ENCODE measurements at regions not wholly inside any gene's neighbourhood (a gene's known extent, or its start where the extent isn't known, plus 50 kb on each side); places are given as distances from the start of the nearest gene placed in this dataset.

DNA sequence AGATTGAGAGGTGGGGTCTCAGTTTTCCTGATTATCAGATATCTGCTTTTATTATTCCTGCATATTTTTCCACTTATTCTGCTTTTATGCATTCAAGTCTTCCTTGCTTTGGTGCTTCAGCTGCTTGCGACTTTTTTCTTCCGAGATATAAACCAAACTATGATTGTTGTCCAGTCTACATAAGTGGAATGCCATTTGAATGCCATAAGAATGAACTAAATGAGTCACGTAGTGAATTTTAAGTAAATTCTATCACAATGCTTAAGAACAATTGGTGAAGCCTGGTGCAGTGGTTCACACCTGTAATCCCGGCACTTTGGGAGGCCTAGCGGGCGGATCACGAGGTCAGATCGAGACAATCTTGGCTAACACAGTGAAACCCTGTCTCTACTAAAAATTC is 189.1 kb downstream of the PCDH18 start:
- Histone ChIP-seq H3F3A (ENCODE audit: insufficient read depth, low read length) (no peaks in the 10 kb centered on the region), H3K36me3 (ENCODE audit: insufficient read depth, low read length) (no peaks in the 10 kb centered on the region), H3K27me3 (ENCODE audit: insufficient read depth, low read length) (no peaks in the 10 kb centered on the region), H3K9me2 (ENCODE audit: low read depth, low read length) (no peaks in the 10 kb centered on the region), H3K79me2 (ENCODE audit: insufficient read depth, low read length) (no peaks in the 10 kb centered on the region), H3K9ac (ENCODE audit: low read length) (no peak overlapping the region), H2AFZ (ENCODE audit: low read length) (no peak overlapping the region), H4K20me1 (ENCODE audit: insufficient read depth, low read length) (no peaks in the 10 kb centered on the region), H3K4me1 (ENCODE audit: insufficient read depth, low read length, severe bottlenecking) (no peaks in the 10 kb centered on the region), H3K4me3 (ENCODE audit: low read depth, low read length, poor library complexity, severe bottlenecking) (no peak overlapping the region), H3K4me2 (ENCODE audit: low read length) (no peak overlapping the region), H3K27ac (ENCODE audit: low read depth, low read length, poor library complexity, severe bottlenecking) (no peak overlapping the region), H3K9me3 (ENCODE audit: low read length) (no peaks in the 10 kb centered on the region)
- TF ChIP-seq, protein P1, sequence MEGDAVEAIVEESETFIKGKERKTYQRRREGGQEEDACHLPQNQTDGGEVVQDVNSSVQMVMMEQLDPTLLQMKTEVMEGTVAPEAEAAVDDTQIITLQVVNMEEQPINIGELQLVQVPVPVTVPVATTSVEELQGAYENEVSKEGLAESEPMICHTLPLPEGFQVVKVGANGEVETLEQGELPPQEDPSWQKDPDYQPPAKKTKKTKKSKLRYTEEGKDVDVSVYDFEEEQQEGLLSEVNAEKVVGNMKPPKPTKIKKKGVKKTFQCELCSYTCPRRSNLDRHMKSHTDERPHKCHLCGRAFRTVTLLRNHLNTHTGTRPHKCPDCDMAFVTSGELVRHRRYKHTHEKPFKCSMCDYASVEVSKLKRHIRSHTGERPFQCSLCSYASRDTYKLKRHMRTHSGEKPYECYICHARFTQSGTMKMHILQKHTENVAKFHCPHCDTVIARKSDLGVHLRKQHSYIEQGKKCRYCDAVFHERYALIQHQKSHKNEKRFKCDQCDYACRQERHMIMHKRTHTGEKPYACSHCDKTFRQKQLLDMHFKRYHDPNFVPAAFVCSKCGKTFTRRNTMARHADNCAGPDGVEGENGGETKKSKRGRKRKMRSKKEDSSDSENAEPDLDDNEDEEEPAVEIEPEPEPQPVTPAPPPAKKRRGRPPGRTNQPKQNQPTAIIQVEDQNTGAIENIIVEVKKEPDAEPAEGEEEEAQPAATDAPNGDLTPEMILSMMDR (IDR thresholded peaks at IDR 0.05; ENCODE audit: low read length), result no peak
- TF ChIP-seq EZH2 (IDR thresholded peaks at IDR 0.05; ENCODE audit: borderline replicate concordance, low read length), result no peak

DNA sequence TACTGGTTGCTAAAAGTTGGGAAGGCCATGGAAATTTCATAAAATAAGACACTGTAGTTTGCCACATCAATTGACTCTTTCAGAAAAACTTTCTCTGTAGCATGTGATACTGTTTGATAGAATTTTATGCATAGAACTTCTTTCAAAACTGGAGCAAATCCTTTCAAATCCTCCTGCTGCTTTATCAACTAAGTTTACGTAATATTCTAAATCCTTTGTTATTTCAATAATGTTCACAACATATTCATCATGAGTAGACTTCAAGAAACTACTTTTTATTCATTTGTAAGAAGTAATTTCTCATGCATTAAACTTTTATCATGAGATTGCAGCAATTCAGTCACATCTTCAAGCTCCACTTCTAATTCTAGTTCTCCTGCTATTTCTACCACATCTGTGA is 199.3 kb downstream of the PCDH18 start:
- H3F3A ChIP-seq (ENCODE audit: insufficient read depth, low read length), result no peaks in the 10 kb centered on the region
- TF ChIP-seq, protein P1 (IDR thresholded peaks at IDR 0.05; ENCODE audit: low read length), result no peak
- no peak for TF ChIP-seq EZH2 (IDR thresholded peaks at IDR 0.05; ENCODE audit: borderline replicate concordance, low read length)
- H3K79me2 ChIP-seq (ENCODE audit: insufficient read depth, low read length), result no peaks in the 10 kb centered on the region
- H3K27me3 ChIP-seq (ENCODE audit: insufficient read depth, low read length), result no peaks in the 10 kb centered on the region
- no peaks in the 10 kb centered on the region for H3K36me3 ChIP-seq (ENCODE audit: insufficient read depth, low read length)
- H3K4me2 ChIP-seq (ENCODE audit: low read length), result no peak overlapping the region
- H3K9ac ChIP-seq (ENCODE audit: low read length), result no peak overlapping the region
- H3K9me3 ChIP-seq (ENCODE audit: low read length), result no peaks in the 10 kb centered on the region
- no peaks in the 10 kb centered on the region for H3K9me2 ChIP-seq (ENCODE audit: low read depth, low read length)
- H3K4me1 ChIP-seq (ENCODE audit: insufficient read depth, low read length, severe bottlenecking), result no peaks in the 10 kb centered on the region
- H4K20me1 ChIP-seq (ENCODE audit: insufficient read depth, low read length), result no peaks in the 10 kb centered on the region
- no peak overlapping the region for H3K27ac ChIP-seq (ENCODE audit: low read depth, low read length, poor library complexity, severe bottlenecking)
- H2AFZ ChIP-seq (ENCODE audit: low read length), result no peak overlapping the region
- no peak overlapping the region for H3K4me3 ChIP-seq (ENCODE audit: low read depth, low read length, poor library complexity, severe bottlenecking)

- Histone ChIP-seq H3F3A (ENCODE audit: insufficient read depth, low read length) (no peaks in the 10 kb centered on the region), H3K4me2 (ENCODE audit: low read length) (no peak overlapping the region), H3K9me3 (ENCODE audit: low read length) (no peaks in the 10 kb centered on the region), H3K79me2 (ENCODE audit: insufficient read depth, low read length) (no peaks in the 10 kb centered on the region), H3K4me3 (ENCODE audit: low read depth, low read length, poor library complexity, severe bottlenecking) (no peak overlapping the region), H3K9me2 (ENCODE audit: low read depth, low read length) (no peaks in the 10 kb centered on the region), H3K36me3 (ENCODE audit: insufficient read depth, low read length) (no peaks in the 10 kb centered on the region), H3K9ac (ENCODE audit: low read length) (no peak overlapping the region), H3K4me1 (ENCODE audit: insufficient read depth, low read length, severe bottlenecking) (no peaks in the 10 kb centered on the region), H2AFZ (ENCODE audit: low read length) (no peak overlapping the region), H4K20me1 (ENCODE audit: insufficient read depth, low read length) (no peaks in the 10 kb centered on the region), H3K27ac (ENCODE audit: low read depth, low read length, poor library complexity, severe bottlenecking) (no peak overlapping the region), H3K27me3 (ENCODE audit: insufficient read depth, low read length) (no peaks in the 10 kb centered on the region)
- TF ChIP-seq, protein P1 (IDR thresholded peaks at IDR 0.05; ENCODE audit: low read length), result no peak
Observed at GRCh38 chr4:137312257-137312656, 220.0 kb downstream of the PCDH18 start.

All from OCI-LY1 (cell line).